ENCODE measurements at regions not wholly inside any gene's neighbourhood (a gene's known extent, or its start where the extent isn't known, plus 50 kb on each side); places are given as distances from the start of the nearest gene placed in this dataset.
"Not testable (repeated sequence)": the region's sequence is repeated elsewhere in the genome, so short reads cannot be mapped to it uniquely, and the experiment has no call there.

DNA sequence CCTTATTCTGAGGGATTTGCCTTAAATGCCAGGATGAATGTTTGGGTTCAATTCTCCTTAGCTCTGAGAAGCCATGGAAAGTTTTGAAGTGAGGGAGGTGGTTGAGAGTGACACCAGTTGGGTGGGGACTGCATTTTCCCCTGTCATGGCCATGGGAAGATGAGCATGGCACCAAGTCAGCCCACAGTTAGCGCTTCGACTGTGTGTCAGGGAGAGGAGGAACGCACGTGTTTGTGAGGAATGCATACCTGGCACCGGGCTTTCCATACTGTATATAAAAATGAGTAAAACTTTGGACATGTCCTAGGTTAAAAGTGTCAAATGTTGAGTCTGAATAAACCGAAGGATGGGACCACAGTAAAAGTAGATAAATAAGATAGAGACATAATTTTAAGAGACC is 187.5 kb upstream of the KL start:
- DNase-seq (ENCODE audit: low spot score) = no peak

DNA sequence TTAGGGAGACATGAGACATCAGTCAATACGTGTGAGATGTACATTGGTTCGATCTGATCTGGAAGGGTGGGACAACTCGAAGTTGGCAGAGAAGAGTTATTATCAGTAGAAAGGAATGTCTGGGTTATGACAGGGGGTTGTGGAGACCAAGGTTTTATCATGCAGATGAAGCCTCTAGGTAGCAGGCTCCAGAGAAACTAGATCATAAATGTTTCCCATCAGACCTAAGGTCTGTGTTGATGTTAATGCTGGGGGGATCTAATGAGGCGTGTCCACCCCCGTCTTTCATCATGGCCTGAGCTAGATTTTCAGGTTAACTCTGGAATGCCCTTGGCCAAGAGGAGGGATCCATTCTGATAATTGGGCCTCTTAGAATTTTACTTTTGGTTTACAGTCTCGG is 187.0 kb upstream of the KL start:
- DNase-seq (ENCODE audit: low spot score) = no peak

DNA sequence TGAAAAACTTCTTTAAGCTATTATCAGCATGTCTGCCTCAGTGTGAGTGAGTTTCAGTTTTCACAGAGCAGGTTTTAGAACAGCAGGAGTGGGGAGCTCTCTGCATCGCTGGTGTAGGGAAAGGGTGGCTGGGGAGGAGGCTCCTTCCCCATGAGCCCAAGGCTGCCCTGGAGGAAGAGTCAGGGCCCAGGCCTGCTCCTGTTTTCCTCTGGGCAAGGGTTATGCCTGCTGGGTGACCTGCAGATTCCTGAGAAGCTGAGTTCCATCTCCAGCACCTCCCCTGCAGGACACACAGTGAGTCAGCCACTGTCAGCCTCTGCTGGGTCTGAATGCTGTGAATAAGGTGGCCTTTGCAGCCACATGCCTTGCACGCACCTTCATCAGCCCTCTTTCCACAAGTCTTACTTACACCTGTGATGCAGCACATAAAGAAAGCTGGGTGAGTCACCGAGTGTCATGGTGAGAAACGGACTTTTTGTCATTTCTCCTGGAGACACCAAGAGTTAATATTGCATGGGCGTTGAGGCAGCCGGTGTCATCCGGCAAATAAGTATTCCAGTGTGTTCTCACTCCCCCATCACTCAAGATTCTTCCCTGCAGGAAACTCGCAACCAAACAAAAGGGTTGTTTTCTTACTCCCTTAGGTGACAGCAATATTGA is 186.4 kb upstream of the KL start:
- DNase-seq (ENCODE audit: low spot score) = no peak

DNA sequence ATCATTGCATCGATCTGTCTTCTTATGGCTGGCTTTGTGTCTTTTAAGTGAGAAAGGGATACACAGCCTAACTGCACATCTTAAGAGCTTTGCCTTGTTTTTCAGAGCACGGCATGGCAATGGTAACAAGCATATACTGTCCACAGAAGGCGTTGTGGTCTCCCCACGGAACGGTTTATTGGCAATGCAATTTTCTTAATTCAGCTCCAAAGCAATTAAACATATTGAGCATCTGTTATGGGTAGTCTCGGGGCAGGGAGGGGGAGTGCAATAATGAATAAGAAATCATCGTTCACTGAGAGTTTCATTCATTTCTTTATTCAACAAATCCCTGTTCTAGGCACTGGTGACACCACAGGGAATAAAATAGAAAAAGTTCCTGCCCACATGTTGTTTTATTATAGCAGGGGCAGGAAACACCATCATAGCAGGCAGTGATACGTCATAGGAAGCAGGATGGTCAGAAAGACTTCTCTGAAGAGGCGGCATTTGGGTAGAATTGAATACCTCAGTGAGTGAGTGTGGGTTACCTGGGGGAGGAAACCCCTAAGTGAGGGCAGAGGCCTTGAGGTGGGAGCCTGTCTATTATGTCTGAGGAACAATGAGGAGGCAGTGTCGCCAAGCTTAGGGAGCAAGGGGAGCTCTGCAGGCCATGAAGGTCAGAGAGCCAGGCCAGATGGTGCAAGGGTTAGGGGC is 185.7 kb upstream of the KL start:
- no peak for DNase-seq (ENCODE audit: low spot score)

DNA sequence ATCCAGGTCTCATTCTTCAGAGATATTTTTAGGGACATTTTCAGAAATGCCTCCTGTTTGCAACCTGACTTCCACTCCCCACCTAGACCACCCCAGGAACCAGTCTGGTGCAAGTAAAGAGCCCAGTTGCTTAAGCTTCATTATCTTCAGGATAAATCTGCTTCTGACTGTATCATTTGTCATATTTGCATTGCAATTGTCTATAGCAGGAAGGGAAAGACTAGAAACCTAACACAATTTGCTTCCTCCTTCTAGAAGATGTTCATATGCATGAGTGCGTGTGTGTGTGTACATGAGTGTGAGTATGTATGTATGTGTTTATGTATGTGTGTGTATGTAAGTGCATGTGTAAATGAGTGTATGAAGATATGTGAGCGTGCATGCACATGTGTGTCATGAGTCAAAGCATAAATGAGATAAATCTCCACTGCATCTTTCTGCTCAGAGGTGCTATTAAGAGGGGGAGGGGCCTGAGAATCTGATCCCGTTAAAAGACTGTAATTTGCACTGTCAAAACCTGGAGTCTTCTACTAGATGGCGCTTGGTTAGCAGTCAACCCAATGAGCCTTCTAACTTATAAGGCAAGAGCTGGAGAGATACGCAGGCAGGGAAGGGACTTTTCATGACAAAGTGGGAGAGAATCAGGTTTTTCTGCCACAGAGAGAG is 178.8 kb upstream of the KL start:
- no peak for DNase-seq (ENCODE audit: low spot score)

DNA sequence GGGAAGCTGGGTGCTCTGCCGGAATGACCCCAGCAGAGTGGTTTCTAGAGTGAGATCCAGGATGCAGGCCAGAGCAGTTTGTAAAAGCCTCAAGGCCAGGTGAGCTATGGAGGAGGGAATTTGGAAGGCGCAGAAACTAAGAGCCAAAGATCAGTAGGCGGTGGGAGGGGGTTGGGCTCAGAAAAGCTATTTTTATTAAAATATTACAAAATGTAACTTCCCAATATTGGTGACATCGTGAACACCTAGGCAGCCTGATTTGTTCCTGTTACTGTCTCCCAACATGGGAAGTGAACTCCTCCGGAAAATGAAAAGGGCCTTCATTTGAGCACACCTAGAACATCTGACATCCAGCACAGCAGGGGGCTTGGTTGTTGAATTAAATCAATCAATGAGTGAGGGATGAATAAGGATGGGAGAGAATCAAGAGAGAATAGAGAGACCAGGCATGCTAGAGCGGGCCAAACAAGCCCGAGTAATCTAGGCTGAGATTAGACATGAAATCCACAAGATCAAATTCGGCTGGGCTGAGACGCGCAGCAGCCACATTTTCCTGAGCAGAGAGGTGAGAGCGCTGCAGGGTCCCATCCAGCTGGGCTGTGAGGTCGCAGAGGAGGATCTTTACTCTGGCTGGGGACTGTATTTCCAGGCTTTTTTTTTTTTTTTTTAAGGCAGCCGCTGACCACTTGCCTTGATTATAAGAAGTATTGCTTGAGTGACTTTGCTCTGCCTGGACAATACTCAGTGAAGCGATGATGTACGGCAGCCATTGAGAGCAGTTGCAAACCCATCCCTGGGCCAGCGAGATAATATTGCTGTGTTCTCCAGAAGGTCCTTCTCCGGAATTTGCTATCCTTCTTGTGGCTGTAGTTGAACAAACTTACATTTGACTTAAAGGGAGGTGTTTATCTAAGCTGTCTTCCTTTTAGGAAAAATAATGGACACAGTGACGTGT is 178.0 kb upstream of the KL start:
- no peak for DNase-seq (ENCODE audit: low spot score)

DNA sequence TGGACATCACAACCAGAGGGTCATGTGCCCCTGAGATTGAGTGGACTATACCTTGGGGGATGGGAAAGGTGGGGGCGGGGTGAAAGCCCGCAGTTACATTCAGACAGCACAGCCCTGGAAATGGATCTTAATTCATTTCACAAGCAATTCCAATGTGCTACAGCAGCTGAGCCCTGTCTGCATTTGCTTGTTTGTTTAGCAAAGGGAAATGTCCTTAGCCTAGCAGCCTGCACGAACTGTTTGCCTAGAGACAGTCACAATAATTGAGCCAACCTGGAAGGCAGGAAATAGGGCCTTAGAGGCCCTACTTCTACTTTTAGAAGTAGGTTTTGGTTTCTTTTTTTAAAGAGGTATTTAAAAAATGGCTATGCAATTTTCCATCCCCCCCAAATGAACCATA is 177.3 kb upstream of the KL start:
- no peak for DNase-seq (ENCODE audit: low spot score)

DNA sequence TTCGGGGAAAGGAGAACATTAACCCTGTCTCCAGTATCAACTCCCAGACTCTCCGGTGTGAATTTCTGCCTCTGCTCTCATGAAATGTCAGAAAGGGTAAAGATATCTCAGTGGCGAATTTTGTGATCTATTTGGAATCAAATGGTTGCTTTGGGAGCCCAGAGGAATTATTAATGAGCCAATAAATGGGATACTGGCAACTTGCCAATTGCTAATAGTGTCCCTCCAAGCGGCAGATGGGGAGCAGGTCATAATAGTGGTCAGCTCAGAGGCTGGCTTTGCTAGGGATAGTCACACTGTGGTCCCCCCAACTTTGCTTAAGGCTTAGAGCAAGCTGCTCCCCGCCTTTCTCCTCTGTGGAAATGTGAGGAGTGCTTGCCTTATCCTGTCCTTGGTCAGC is 176.1 kb upstream of the KL start:
- DNase-seq (ENCODE audit: low spot score) = no peak

DNA sequence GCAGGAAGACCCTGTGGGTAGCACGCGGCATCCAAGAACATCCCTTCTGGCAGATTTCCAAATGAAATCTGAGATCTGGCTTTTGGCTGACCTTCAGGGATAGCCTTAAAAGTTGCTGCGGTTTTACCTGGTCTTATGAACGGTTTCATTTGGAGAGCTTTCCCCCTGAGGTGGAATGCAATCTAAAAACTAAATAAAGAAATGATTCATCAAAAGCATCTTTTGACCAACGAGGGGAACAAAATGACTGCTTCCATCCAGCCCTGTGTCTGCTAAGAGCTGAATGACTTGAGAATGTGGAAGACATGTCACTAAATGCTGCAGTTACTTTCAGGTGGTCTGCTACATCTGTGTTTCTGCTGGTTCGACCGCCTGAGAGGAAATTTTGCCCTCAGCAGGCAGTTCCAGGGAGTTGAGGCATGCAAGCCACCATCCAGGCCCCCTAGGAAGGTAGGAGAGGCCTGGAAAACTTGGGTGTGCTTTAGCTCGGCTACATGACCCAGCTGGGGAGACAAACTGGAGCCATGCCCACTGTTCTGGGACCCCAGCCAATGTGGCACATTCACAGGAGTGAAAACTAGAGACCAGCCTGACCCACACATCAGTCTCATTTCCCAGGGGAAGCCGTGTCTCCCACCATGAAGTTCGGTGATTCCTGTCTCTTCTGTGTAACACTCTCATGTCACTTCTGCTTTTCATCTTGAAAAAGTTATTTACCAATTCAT is 175.1 kb upstream of the KL start:
- DNase-seq (ENCODE audit: low spot score) = no peak

DNA sequence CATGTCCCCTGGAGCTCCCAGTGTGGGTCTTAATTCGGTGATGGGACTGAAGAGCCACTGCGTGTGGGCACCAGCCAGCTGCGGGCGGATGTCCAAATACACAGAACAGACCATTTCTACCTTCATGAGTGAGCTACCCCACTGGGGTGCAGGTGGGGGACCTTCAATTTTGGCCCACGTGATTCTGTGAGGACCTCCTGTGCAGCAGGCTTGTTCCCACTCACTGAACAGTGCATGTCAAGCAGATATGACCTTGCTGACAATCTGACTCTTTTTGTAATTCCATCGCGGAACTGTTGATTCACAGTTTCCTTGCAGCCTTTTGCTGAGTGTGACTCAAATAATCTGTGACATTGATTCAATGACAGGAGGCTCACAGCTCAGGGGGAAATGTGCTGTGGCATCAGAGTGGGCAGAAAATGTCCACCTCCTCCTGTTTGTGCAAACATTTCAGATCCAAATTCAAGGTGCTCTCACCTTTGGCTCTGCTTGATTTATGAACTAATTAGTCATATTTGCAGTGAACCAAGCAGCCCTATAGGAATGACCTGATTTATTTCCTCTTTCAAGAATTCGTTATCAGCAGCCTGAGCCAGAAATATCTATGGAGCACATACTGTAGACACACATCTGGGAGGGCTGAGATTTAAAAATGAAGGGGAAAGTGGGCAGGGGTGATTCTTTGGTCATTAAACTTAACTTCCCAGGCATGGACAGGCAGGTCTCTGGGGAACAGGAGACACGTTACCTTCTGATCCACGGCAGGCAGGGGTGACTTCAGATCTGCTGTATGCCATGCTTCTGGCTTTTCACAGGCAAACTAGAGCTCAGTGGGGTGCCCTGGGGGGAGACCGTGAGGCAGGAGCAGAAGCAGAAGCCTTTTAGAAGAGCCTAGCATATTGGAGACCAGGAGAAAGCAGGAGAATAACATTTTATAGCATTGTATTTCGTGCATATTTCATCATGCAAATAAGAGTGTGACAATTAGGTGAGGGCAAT is 170.0 kb upstream of the KL start:
- DNase-seq (ENCODE audit: low spot score) = peak; percentile 46

DNA sequence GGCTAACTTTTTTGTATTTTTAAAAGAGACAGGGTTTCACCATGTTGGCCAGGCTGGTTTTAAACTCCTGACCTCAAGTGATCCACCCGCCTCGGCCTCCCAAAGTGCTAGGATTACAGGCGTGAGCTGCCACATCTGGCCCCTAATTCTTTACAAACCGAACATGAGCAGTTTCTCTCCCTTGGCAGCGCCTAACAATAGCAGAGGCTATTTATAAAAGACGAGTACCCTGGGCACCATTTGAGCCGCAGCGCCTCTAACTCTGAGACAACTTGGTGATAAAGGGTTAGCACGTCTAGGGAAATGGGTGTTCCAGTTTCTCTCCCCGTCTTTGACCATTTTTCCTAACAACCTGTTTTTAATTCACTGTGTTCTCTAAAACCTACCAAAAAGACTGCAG is 168.2 kb upstream of the KL start:
- DNase-seq (ENCODE audit: low spot score) = not testable (repeated sequence)

DNA sequence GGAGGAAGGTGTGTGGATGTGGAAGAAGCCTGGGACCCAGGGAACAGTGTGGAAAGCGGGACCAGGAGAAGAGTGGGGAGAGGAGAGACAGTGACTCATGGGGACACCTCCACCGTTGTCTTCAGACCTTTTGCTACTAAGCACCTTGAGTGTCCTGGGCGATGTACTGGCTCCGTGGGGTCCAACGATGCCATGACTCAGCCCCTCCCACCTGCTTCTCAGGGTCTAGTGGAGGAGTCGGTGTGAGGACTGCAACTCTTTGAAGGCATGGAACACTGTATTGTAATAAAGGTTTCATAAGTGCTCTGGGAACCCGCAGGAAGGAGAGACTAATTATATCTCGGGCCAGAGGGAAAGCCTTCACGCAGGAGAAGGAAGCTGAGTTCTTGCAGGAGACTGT is 166.9 kb upstream of the KL start:
- no peak for DNase-seq (ENCODE audit: low spot score)

DNA sequence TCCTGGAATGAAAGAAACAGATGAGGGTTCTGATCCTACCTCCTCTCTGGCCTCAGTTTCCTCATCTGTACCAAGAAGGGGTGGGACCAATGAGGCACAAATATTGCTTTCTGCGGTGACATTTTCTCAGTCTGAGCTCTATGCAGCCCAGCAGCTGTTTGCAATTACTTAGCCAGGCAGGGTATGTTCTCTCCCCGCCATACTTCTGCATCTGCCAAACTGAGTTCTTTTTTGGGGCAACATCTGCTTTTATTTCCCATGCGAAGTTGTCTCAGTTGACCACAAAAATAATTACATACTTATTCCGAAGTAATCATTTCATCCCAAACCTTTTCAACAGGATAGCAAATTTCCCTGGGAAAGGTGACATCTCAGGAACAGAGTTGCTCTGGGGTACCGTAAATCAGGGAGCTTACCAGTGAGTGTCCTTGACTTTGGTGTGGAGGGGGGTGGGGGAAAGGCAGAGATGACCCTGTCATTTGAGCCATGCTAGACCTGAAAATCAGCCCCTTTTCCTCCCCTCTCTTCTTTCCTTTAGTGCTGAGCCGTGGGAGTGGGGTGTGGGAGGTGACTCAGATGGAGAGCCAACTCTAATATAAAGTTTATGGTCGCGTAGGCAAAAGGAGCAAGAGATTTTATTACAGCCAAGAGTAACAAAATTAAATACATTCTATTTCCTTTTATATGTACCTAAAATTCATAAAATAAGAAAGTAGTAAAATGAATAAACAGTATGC is 165.7 kb upstream of the KL start:
- DNase-seq (ENCODE audit: low spot score) = peak; percentile 62

DNA sequence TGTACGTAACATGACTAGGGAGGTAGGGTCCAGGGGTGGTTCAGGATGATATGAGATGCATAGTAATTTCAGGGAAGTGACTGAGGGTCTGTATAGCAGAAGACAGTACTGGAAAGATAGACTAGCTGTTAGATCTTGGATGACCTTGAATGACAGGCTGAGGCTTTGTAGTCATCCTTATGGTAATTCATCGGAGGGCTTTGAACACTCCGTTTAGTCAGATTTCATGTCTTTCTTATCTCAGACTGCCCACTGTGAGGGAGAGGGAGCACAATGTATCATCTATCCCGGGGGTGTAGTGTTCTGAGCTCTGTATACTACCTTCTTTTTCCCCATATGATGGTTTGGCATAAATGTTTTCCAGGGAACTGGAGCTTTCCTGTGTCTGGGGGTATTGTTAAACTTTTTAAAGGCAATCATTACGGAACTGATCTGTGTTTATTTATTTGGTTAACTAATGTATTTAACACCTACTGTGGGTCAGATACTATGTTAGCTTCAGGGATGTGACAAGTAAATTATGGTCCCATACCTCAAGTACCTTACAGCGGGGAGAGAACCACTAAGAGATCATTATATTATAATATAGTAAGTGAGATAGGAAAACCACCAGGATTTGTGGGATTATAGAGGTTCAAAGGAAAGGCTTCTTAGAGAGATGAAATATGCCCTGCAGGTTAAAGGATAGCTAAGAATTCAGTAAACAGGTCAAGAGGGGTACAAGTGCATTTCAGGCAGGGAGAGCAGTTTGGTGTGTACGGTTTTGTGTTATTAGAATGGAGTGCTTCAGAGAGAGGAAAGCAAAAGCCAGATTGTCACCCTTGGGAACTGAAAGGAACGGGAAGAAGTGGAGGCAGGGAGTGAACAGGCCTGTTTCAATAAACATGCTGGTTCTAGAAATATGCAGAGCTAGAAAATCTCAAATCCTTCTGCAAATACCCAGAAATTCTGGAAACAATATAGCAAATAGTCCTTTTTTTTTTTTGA is 164.8 kb upstream of the KL start:
- peak; percentile 28 for DNase-seq (ENCODE audit: low spot score)

DNA sequence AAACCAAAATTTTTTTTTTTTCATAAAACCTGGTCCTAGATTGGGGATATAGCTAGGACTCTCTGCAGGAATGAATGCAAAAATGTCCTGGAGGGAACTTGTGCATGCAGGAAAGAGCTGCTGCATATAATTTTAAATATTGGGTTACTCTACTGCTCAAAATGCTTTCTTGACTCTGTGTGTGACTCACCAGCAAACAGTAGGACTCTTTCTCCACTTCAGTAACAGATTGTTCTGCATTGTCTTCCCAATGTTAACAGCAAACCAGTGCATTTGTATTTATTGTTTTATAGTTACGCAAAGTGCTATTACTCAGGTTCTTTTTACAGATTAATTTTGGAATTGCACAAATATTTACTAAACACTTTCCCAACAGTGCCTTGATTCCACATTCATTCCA is 163.7 kb upstream of the KL start:
- no peak for DNase-seq (ENCODE audit: low spot score)

DNA sequence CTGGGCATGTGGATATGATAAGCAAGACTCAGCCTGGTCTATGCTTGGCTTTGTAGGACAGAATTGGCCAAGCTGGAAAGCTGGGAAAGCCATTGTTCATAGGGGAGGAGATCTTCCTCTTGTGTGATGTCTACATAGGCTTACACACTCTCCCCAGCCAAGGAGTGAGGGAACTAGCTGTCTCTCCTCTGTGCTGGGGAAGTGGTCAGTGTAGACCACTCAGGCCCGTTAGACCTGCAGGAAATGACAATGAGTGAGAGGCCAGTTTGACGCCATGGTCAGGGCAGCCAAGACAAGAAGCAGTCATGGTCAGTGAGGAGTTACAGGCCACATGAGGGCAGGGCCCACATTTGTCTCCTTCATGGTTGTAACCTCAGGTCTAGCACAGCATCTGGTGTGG is 159.1 kb upstream of the KL start:
- DNase-seq (ENCODE audit: low spot score) = peak; percentile 18

DNA sequence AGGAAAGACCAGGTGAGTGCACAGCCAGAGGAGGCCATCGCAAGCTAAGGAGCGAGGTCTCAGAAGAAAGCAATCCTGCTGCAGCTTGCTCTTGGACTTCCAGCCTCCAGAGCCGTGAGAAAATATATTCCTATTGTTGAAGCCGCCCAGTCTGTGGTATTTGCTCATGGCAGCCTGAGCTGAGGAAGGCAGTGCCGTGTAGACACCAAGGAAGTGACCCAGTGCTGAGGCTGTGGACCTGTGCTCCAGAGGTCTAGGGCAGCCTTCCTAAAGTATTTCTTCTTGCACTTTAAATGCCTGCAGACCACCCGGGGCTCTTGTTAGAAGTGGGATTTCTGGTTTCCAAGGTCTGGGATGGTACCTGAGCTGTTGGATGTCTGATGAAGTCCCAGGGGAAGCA is 158.5 kb upstream of the KL start:
- peak; percentile 45 for DNase-seq (ENCODE audit: low spot score)

DNA sequence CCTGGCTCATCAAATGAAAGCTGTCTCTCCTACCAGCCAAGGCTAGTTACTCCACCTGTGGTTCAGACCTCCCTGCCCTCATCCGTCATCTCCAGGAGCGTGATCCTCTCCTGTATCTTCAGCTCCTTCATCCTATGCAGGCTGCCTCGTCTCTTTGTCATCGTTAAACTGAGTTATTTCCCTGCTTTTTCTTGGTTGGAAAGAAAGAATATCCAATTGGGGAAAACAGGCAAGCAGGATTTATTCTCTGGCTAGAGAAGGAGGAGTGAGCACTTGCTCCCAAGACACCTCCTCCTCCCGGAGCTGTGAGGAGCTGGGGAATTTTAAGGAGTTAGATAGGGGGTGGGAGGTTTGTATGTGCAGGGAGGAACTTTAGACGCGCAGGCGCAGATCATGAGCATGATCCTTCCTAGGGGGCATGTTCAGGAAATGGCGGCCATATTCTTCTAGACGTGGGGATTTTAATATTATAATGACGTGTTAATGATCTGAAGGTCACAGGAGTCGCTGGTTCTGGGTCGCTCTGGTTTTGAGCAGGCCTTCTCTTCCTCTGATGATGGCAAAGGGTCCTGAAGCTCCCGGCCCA is 156.4 kb upstream of the KL start:
- peak; percentile 22 for DNase-seq (ENCODE audit: low spot score)
